ENCODE measurements at regions not wholly inside any gene's neighbourhood (a gene's known extent, or its start where the extent isn't known, plus 50 kb on each side); places are given as distances from the start of the nearest gene placed in this dataset.

DNA sequence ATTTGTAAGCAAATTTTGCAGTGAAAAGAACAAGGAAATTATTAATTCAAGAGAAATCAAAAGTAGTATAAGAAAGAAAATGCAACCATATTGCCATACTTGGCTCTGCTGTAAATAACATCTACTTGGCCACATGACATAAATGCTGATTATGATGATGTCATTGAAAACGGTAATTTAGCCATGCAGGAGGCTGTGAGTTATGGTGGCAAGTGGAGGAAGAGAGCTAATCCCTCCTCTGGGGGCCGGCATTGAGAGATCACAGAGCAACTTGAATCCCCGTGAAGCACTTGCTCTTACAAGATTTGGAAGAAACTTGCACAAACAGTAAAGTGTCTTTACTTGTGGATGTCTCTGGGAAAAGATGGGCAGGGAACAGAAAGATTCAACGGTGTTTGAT, 456.6 kb downstream of the PREX1 start (continued):
- TF ChIP-seq, protein P1, sequence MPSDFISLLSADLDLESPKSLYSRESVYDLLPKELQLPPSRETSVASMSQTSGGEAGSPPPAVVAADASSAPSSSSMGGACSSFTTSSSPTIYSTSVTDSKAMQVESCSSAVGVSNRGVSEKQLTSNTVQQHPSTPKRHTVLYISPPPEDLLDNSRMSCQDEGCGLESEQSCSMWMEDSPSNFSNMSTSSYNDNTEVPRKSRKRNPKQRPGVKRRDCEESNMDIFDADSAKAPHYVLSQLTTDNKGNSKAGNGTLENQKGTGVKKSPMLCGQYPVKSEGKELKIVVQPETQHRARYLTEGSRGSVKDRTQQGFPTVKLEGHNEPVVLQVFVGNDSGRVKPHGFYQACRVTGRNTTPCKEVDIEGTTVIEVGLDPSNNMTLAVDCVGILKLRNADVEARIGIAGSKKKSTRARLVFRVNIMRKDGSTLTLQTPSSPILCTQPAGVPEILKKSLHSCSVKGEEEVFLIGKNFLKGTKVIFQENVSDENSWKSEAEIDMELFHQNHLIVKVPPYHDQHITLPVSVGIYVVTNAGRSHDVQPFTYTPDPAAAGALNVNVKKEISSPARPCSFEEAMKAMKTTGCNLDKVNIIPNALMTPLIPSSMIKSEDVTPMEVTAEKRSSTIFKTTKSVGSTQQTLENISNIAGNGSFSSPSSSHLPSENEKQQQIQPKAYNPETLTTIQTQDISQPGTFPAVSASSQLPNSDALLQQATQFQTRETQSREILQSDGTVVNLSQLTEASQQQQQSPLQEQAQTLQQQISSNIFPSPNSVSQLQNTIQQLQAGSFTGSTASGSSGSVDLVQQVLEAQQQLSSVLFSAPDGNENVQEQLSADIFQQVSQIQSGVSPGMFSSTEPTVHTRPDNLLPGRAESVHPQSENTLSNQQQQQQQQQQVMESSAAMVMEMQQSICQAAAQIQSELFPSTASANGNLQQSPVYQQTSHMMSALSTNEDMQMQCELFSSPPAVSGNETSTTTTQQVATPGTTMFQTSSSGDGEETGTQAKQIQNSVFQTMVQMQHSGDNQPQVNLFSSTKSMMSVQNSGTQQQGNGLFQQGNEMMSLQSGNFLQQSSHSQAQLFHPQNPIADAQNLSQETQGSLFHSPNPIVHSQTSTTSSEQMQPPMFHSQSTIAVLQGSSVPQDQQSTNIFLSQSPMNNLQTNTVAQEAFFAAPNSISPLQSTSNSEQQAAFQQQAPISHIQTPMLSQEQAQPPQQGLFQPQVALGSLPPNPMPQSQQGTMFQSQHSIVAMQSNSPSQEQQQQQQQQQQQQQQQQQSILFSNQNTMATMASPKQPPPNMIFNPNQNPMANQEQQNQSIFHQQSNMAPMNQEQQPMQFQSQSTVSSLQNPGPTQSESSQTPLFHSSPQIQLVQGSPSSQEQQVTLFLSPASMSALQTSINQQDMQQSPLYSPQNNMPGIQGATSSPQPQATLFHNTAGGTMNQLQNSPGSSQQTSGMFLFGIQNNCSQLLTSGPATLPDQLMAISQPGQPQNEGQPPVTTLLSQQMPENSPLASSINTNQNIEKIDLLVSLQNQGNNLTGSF (CRISPR knock-in tag; IDR thresholded peaks at IDR 0.05) = no peak
- TF ChIP-seq KMT2B (CRISPR knock-in tag; IDR thresholded peaks at IDR 0.05) (no peak), ZNF235 (CRISPR knock-in tag; IDR thresholded peaks at IDR 0.05; ENCODE audit: borderline replicate concordance) (no peak), ZFP36L2 (CRISPR knock-in tag; IDR thresholded peaks at IDR 0.05) (no peak)
- TF ChIP-seq, protein P2, sequence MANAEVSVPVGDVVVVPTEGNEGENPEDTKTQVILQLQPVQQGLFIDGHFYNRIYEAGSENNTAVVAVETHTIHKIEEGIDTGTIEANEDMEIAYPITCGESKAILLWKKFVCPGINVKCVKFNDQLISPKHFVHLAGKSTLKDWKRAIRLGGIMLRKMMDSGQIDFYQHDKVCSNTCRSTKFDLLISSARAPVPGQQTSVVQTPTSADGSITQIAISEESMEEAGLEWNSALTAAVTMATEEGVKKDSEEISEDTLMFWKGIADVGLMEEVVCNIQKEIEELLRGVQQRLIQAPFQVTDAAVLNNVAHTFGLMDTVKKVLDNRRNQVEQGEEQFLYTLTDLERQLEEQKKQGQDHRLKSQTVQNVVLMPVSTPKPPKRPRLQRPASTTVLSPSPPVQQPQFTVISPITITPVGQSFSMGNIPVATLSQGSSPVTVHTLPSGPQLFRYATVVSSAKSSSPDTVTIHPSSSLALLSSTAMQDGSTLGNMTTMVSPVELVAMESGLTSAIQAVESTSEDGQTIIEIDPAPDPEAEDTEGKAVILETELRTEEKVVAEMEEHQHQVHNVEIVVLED (CRISPR knock-in tag; IDR thresholded peaks at IDR 0.05; ENCODE audit: borderline replicate concordance) = no peak
- TF ChIP-seq, protein P3, sequence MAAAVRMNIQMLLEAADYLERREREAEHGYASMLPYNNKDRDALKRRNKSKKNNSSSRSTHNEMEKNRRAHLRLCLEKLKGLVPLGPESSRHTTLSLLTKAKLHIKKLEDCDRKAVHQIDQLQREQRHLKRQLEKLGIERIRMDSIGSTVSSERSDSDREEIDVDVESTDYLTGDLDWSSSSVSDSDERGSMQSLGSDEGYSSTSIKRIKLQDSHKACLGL (CRISPR knock-in tag; IDR thresholded peaks at IDR 0.05) = no peak
- TF ChIP-seq, protein P4, sequence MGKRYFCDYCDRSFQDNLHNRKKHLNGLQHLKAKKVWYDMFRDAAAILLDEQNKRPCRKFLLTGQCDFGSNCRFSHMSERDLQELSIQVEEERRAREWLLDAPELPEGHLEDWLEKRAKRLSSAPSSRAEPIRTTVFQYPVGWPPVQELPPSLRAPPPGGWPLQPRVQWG (CRISPR knock-in tag; IDR thresholded peaks at IDR 0.05; ENCODE audit: borderline replicate concordance, low read depth) = no peak
